ENCODE measurements at regions not wholly inside any gene's neighbourhood (a gene's known extent, or its start where the extent isn't known, plus 50 kb on each side); places are given as distances from the start of the nearest gene placed in this dataset.

- TF ChIP-seq REST (IDR thresholded peaks at IDR 0.05; ENCODE audit: insufficient replicate concordance, low read depth) (no peak), CTCF (IDR thresholded peaks at IDR 0.05; ENCODE audit: insufficient read depth, low read length) (no peak)
Observed at GRCh38 chr7:156095908-156096539, 283.8 kb upstream of the SHH start.
